AG10803 (cell line): ENCODE measurements at regions not wholly inside any gene's neighbourhood (a gene's known extent, or its start where the extent isn't known, plus 50 kb on each side); places are given as distances from the start of the nearest gene placed in this dataset.

Experiments
- DNase-seq: peaks from one replicate; pipeline ENCODE4 v3.0.0; 2010; ENCODE audit warnings: low read depth
- H3K4me3 ChIP-seq: 2 replicates; pipeline ENCODE4 v1.5.1; 2011; ENCODE audit warnings: mild to moderate bottlenecking, low read length, control low read depth
- TF ChIP-seq, protein P1 (sequence below): conservative IDR thresholded peaks from 2 replicates; pipeline ENCODE4 v1.5.1; 2011; ENCODE audit warnings: mild to moderate bottlenecking, low read length, control low read depth, inconsistent platforms

DNA sequence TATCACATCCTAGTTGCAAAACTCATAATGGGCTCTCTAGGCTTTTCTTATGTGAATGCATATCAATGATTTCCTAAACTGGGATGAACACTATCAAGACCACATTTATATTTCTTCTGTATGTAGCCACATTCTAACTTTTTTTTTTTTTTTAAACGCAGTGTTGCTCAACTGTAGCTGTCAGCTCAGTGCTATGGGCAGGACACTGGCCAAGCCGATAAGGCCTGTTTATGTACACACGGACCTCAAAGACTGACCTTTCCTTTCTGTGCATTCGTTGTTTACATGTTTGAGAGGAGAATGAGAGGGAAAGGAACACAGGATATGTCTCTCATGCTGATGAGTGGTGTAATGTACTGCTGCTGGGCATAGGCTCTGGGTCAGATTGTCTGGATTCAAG, 75.1 kb upstream of the B3GAT2 start:
- TF ChIP-seq, protein P1, sequence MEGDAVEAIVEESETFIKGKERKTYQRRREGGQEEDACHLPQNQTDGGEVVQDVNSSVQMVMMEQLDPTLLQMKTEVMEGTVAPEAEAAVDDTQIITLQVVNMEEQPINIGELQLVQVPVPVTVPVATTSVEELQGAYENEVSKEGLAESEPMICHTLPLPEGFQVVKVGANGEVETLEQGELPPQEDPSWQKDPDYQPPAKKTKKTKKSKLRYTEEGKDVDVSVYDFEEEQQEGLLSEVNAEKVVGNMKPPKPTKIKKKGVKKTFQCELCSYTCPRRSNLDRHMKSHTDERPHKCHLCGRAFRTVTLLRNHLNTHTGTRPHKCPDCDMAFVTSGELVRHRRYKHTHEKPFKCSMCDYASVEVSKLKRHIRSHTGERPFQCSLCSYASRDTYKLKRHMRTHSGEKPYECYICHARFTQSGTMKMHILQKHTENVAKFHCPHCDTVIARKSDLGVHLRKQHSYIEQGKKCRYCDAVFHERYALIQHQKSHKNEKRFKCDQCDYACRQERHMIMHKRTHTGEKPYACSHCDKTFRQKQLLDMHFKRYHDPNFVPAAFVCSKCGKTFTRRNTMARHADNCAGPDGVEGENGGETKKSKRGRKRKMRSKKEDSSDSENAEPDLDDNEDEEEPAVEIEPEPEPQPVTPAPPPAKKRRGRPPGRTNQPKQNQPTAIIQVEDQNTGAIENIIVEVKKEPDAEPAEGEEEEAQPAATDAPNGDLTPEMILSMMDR = no peak
- no peak overlapping the region for H3K4me3 ChIP-seq
- DNase-seq = no peak

DNA sequence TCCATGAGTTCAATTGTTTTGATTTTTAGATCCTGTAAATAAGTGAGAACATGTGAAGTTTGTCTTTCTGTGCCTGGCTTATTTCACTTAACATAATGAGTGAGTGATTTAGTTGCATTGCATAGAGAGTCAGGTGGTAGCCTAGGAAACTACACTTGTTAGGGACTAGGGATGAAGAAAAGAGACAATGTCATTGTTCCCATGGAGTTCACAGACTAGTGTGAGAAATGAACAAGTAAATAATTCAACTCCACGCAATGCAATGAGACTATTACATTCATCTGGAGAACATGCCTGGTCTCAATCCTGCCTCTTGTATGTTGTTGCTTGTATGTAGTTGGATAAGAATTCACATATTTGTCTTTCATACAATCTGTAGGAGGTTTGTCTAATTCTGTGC, 76.3 kb upstream of the B3GAT2 start:
- TF ChIP-seq, protein P1 = no peak
- no peak overlapping the region for H3K4me3 ChIP-seq
- DNase-seq = no peak

DNA sequence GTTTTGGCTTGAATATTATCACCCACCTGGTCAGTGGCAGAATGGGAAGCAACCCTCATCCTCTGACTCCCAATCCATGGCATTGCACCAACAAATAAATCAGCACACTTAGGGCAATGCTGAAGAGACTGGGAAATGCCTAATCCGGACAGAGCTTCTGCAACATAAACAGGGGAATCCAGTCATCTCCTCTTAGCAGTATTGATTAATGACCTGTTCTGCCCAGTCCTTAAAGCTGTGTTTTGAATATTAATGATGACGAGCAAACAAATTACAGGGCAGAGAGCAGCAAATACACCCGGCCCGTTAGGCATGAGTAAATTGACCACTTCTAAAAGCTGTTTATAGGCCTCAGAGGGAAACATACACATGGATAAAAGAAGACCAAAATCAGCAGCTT, 77.0 kb upstream of the B3GAT2 start:
- H3K4me3 ChIP-seq = no peak overlapping the region
- TF ChIP-seq, protein P1 = no peak
- DNase-seq = no peak

DNA sequence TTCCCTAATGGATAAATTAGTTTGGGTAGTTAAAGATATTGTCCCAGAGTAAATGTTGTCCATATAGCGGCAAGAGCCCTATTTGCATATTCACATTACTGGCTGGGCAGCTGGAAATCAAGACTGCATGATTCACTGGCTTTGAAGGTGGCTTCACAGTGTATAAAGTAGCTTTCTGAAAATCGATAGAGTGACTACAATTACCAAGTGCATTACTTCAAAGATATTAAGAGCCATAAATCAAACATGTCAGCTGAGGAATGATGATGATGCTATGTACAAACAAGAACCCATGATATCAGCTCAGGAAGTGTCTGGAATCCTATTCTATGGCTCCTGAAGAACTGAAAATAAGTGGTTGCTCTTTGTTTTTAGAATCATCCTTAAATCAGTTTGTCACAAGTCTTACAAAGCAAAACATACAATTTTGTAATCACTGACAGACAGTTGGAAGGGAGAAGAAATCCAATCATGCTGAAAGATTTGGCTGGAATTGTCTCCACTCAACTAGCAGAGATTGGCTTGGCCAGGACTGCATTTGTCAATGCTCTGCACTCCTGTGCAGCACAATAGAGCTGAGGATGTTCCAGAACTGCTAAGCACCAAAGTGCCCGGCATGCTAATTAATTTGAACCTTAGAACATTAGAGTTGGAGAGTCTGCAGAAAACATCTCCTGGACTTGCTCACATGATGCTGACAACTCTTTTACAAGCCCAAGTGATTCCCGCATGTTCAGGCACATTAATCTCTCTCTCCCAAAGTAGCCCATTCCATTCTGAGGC, 77.9 kb upstream of the B3GAT2 start:
- no peak for DNase-seq
- no peak overlapping the region for H3K4me3 ChIP-seq
- TF ChIP-seq, protein P1 = no peak

DNA sequence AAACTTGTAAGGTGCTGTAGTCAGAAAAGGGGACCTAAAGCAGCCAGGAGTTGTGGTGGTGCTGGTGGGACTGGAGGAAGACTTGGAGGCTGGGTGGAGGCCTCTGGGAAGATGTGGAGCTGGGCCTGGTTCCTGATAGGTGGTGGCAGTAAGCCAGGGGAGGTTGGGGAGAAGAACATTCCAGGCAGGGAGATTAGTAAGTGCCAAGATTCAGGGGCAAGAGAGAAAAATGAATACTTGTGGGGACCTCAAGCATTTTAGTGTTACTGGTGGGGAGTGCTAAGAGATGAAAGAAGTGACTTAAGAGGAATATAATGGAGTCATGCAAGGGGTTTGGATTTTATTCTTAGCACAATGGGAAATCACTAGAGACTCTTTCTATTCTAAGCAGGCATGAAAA, 79.0 kb upstream of the B3GAT2 start:
- no peak overlapping the region for H3K4me3 ChIP-seq
- no peak for DNase-seq
- TF ChIP-seq, protein P1 = no peak

DNA sequence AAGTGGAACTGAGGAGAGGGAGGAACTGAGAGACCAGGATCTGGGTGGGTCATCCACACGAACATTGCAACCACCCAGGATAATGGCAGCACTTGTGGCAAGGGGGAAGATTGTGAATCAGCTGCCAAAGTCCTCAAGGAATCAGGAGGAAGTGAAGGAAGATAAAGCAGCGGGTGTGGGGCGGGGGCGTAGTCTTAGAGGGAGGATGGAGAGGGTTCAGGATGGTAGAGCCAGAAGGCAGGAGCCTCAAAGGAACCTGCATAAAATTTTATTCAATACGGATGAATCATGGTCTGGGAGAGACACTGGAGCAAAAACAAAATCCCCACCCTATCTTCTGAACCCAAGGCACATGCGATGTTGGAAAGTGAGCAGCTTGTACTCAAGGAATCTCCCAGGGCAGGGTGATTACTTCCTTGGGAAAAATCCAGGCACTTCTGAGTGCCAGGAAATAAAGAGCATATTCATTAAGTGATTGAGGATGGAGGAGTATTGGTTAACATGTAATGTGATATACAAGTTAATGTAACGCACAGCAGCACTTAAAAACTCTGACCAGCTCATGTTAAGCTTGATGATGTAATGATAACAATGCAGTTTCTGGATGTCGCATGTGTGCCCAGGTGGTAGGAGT, 82.0 kb upstream of the B3GAT2 start:
- TF ChIP-seq, protein P1 = no peak
- DNase-seq = no peak
- H3K4me3 ChIP-seq = no peak overlapping the region

DNA sequence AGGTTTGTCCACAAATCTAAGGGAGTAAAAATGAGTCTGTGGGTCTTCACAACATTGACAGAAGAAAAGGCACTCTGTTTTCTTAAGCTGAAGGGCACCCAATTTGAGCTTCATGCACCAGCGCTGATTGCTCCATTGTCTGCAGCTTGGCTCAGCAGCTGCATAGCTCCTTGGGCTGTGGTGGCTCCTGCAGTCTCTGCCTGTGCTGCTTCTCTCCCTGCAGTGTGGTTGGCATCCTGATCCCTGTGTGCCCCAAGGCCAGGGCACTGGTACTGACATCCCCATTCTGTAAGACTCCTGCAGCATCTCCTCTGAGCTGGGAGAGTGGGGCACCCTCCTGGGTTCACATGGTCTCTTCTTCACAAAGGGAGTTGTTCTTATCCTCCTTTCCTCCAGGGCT, 83.2 kb upstream of the B3GAT2 start:
- no peak overlapping the region for H3K4me3 ChIP-seq
- TF ChIP-seq, protein P1 = no peak
- no peak for DNase-seq
